GM21576 (cell line): ENCODE measurements at regions not wholly inside any gene's neighbourhood (a gene's known extent, or its start where the extent isn't known, plus 50 kb on each side); places are given as distances from the start of the nearest gene placed in this dataset.

Source experiments
- ATAC-seq: cut with Tn5 transposase; IDR thresholded peaks from one replicate; pipeline ENCODE4 v1.9.1; 2021; ENCODE audit warnings: mild to moderate bottlenecking, moderate library complexity; ENCODE audit not compliant: unreplicated experiment

DNA sequence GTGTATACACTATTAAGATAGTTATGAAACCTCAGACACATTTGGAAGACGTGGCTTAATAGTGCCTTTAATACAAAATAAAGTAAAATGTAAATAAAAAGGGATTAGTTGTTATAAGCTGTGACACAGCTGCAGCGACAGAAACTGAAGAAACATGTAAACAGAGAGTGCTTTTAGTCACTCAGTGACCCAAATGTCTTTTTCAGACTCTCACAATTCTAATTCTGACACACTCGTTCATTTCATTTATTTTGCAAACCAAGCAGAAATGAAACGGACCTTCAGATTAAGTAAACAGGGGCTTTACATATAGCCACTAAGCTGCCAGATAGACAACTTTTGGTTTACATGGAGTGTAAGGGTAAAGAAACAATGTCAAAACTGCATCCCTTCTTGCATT, 181.0 kb upstream of the ETAA1 start:
- ATAC-seq = no peak

GRCh38 chr2:67216881-67217280, 180.3 kb upstream of the ETAA1 start:
- ATAC-seq = no peak

DNA sequence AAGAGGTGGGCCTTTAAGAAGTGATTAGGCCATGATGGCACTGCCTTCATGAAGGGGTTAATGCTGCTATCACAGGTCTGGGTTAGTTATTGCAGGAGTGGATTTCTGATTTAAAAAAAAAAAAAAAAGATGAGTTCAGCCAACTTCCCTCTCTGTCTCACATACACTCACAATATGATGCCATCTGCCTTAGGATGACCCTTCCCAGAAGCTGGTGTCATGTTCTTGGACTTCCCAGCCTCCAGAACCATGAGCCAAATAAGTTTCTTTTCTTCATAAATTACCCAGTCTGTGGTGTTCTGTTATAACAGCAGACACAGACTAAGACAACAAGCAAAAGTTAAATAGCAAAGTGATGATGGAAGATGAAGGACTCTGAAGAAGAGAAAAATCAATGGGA, 179.7 kb upstream of the ETAA1 start:
- ATAC-seq = no peak

DNA sequence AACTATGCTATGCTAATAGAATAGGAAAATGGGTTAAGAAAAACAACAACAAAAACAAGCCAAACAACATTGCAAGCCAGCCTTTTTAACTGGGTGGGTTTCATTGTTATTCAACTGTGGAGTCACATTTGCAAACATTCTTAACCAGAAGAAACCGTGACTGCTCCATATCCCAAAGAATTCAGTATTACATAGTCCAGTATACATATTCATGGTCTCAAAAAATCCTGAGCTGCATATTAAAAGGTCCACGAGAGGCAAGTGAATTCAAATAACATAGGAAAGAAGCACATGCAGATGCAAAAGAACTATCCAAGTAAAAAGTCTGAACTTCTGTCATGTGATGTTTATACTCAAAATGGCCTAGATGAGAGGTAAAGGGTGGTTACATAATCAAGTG, 179.1 kb upstream of the ETAA1 start:
- no peak for ATAC-seq

GRCh38 chr2:67219651-67220050, 177.5 kb upstream of the ETAA1 start:
- no peak for ATAC-seq

GRCh38 chr2:67221266-67221665, 175.9 kb upstream of the ETAA1 start:
- no peak for ATAC-seq

DNA sequence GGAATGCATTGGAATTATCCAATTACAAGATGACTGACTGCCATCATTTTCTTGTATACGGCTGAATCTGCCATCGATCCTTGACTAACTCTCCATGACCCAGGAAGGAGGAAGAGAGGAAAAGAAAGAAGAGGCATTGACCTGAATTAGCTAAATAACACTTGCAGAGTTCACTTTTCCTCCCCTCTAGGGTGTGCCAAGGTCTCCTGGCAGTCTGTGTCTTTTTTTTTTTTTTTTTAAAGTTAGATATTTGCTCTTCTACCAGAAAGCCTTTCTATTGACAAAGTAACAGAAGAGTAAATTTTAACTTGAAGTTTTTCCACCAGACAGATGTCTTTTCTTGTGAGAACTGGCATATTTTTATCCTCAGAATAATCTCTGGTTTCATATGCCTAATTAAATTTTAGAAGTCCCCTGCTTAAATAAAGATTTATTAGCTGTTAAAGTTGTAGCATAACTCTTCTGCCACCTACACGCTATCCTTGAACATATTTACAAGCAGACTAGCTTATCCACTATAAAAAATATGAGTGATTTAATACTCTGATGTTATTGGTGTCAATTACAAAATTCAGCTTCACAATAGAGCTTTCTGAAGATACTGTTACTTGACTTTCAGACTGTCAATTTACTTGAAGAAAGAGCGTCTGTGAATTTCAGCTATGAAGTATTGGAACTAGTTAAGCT, 171.7 kb upstream of the ETAA1 start:
- no peak for ATAC-seq

DNA sequence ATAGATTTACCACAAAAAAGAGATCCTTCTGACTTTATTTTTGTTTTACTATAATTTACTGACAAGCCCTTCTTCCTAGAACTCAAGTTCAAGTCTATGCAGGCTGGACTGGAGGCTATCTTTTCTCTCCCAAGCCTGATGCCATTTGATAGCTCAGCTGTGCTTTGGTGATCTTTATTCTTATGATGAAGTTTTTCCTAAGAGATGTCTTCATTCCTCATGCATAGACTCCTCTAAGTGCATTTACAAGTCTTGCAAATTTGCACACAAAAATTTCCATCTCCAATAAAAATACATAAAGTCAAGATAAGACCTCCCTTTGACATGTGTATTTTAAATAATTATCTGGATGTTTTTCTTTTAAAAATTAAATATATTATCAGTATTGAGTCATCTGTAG, 167.4 kb upstream of the ETAA1 start:
- no peak for ATAC-seq

DNA sequence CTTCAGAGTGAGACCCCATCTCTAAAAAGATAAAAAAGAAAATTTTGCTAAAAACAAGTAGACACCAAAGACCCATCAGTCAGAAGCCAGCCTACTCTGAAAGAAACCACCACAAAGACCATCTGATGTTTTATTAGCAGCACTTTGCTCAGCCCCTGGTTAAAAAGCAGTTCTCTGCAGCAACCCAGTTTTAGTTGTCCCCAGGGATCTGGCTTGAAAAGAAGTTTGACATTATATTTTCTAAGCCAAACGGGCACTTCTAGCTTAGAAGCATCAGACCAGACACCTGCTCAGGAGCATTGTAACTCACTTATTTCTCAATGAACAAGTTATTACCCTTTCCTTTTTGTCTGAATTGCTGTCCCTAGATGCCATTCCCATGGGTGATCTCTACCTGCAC, 164.2 kb upstream of the ETAA1 start:
- ATAC-seq = no peak

- ATAC-seq = no peak
These were observed 162.7 kb upstream of the ETAA1 start for GRCh38 chr2:67234440-67234839.

GRCh38 chr2:67237288-67237687, 159.8 kb upstream of the ETAA1 start:
- ATAC-seq = no peak

DNA sequence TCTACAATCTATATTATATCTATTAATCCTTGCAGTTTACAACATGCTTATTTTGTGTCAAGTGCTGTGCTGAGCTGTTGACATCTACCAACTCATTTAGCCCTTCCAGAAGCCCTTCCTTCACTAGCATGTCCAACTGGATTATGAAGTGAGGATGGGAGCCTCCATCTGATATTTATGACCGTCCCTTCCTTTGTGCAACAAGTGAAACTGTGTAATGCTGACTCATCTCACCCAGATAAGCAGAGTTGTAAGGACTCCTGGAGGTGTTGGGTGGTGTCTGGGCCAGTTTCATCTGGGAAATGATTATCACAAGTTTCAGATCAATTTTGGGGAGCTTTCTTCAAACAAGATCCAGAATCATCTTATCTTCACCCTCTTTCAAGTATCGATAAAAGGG, 156.6 kb upstream of the ETAA1 start:
- ATAC-seq = no peak

DNA sequence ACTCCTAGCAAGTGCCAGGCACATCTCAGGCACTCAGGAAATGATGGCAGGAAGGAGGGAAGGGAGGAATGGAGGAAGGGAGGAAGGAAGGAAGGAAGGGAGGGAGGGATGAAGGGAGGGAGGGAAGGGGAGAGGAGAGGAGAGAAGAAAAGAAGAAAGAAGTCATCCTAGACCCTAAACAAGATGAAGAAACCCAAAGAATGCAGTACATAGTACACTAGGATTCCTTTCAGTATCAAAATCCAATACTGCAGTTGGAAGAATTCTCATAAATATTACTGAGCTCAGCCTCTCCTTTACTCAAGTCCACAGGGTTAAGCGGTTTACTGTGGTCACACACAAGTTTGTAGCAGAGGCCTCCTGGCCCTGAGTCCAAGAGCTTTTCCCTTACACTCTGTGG, 155.7 kb upstream of the ETAA1 start:
- no peak for ATAC-seq

DNA sequence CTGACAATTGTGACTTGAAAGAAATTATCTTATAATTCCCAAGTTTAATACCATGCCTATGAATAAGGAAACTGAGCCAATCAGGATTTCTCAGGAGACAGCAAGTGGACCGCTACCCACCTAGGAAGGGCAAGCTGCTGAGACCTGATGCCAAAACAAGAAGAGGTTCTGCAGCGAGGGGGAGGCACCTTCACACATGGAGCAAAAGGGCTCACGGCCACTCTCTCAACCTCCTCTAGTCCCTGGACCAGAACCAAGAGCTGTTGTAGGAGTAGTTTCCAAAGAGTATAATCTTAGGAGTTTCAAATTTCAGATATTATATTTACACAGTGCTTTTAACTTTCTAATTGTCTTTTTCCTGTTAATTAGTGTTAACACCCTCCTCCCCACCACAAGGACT, 154.7 kb upstream of the ETAA1 start:
- no peak for ATAC-seq

GRCh38 chr2:67243919-67244318, 153.2 kb upstream of the ETAA1 start:
- ATAC-seq = no peak

DNA sequence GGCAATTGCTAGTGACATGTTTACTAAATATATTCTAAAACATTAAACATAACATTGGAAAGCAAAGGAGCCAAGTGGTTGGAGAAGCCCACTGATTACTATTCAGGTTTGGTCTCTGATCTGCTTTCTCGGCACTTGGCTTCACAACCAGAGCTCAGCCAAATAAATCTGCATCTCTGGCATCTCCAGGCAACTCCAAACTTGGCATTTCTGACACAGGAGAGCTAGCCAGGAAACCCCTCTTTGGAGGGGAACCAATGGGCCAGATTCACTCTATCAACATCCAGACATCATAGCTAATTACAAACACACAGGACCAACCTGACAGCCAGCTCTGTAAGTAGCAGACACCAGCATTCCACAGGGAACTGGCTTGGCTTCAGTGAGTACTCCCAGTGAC, 150.3 kb upstream of the ETAA1 start:
- ATAC-seq = no peak

DNA sequence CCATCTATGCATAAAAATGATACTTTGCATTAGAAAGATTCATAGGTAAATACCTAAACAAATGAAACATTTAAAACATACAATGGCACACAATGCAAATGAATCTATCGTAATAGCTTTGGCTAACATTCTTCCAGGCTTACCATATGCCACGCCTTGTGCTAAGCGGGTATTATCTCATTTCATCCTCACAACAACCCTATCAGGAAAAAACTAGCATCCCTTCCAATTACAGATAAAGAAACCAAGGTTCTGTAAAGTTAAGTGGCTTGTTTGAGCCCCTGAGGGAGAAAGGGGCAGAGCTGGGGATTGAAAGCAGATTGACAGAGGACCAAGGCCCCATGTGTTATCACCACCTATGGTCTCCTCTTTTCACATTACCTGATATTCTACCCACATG, 145.4 kb upstream of the ETAA1 start:
- no peak for ATAC-seq

GRCh38 chr2:67255933-67256615, 141.1 kb upstream of the ETAA1 start:
- no peak for ATAC-seq

DNA sequence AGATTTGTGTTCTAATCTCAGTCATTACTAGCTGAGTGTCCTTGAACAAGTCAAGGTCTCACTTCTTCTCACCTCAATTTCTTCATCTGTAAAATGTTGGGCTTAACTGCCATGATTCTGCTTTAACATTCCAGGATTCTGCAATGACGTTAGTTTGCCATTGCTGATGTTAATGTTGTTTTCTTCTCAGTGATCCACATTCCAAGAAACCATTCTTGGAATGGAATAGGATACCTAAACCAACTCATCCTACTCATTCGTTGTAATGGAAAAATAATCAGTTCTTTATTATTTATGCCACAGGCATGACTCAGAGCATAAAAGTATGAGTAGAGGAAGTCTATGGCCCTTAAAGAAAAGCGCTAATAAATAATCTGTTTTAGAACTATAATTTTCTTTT, 140.2 kb upstream of the ETAA1 start:
- ATAC-seq = no peak

- ATAC-seq = no peak
These were observed 139.0 kb upstream of the ETAA1 start for GRCh38 chr2:67258122-67258521.

- ATAC-seq = no peak
These were observed 138.3 kb upstream of the ETAA1 start for GRCh38 chr2:67258831-67259230.

DNA sequence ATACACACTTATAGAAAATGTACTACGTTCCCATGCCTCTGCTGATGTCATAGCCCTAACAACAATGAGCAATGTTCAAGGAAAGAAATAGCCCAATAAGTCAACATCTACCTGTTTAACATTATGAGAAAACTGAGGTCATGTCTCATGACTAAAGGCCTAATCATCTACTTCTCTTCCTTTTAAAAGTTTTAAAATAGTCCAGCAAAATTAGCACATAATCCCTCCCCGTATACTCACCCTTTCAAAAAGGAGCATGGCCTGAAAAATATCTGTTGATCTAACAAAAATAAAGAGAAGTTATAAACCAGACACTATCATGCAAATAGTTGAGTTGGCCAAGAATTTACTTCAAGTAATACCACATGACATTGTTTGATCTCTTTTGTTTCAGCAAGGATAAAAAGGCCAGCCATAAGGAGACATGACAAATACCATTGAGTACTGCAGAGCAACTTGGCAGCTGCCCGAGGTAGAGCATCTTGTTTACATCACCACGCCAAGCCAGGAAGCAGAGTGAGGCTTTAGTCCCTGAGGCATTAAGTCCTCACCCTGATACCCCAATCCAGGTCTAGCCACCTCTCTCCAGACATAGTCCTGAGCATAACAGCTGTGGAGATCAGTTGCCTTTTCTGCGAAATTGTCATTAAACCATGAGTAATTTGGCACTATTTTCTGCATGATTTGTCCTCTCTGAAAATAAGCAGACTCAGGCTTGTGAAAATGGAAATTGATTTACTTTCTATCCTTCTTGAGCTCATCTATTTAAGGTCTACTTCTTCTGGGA, 137.4 kb upstream of the ETAA1 start:
- ATAC-seq = no peak
